GM12878 (cell line): ENCODE measurements at regions not wholly inside any gene's neighbourhood (a gene's known extent, or its start where the extent isn't known, plus 50 kb on each side); places are given as distances from the start of the nearest gene placed in this dataset.

Experiments
- ATAC-seq: fragments of 200-7000 bp; cut with Tn5 transposase; 3 replicates; pipeline ENCODE4 v1.9.1; 2020; ENCODE audit warnings: mild to moderate bottlenecking, moderate library complexity
- BruUV-seq: library from RNA; stranded (reverse); fragments of 400-500 nt; replicated peaks from 2 replicates; lab custom pipeline; 2021; lab: Mats Ljungman, UMichigan
- CTCF ChIA-PET: fragments of 300-600 bp; sonication (Branson Sonifier 250); formaldehyde crosslinking; extraction: SDS; loops from one replicate; lab custom pipeline; 2021; ENCODE audit warnings: inconsistent platforms; lab: Yijun Ruan, JAX
- POLR2A ChIA-PET: fragments of 350-600 bp; formaldehyde crosslinking; extraction: SDS; loops from one replicate; lab custom pipeline; 2021; ENCODE audit warnings: inconsistent platforms; lab: Charles Lee
- RAD21 ChIA-PET: fragments of 300-600 bp; sonication (Branson Sonifier 250); formaldehyde crosslinking; loops from one replicate; lab custom pipeline; 2023; ENCODE audit warnings: antibody characterized with exemption; ENCODE audit not compliant: unreplicated experiment; lab: Charles Lee
- SMC1A ChIA-PET: fragments of 300-600 bp; sonication (Branson Sonifier 250); formaldehyde crosslinking; loops from one replicate; lab custom pipeline; 2023; ENCODE audit not compliant: unreplicated experiment, uncharacterized antibody; lab: Charles Lee
- DNase-seq: peaks from one replicate; pipeline ENCODE4 v3.0.0-alpha.2; 2011; ENCODE audit warnings: low read depth, low spot score
- FAIRE-seq: peaks from 3 replicates; lab custom pipeline; 2011; peaks lifted over from hg19 to GRCh38; lab: Jason Lieb, UNC
- H2AFZ ChIP-seq: 2 replicates; pipeline ENCODE4 v1.6.0; 2011; ENCODE audit warnings: low read depth, low read length, control low read depth; ENCODE audit not compliant: control insufficient read depth
- H3K27ac ChIP-seq: 2 replicates; pipeline ENCODE4 v1.5.1; 2011; ENCODE audit warnings: control low read depth; ENCODE audit not compliant: control insufficient read depth, insufficient read depth
- H3K27me3 ChIP-seq, 2 experiments: replicated peaks in 1 of 2; 2 replicates each; pipeline versions ENCODE4 v1.6.0 to v1.6.1; 2011; ENCODE audit warnings: low read length in 1 of 2; ENCODE audit not compliant: control insufficient read depth in 2 of 2, insufficient read depth in 2 of 2
- H3K36me3 ChIP-seq, 2 experiments: 2 replicates each; pipeline ENCODE4 v1.5.1; 2011; ENCODE audit warnings: low read length in 1 of 2; ENCODE audit not compliant: control insufficient read depth in 2 of 2, insufficient read depth in 2 of 2
- H3K4me1 ChIP-seq: 2 replicates; pipeline ENCODE4 v1.6.1; 2011; ENCODE audit warnings: mild to moderate bottlenecking, low read length, moderate library complexity, mixed read lengths; ENCODE audit not compliant: control insufficient read depth, insufficient read depth
- H3K4me2 ChIP-seq: 2 replicates; pipeline ENCODE4 v1.6.0; 2011; ENCODE audit warnings: control low read depth; ENCODE audit not compliant: control insufficient read depth, insufficient read depth
- H3K4me3 ChIP-seq: fragments of 200-600 bp; sonication (generic); 2 replicates; pipeline ENCODE4 v1.5.1; 2016
- H3K79me2 ChIP-seq: 2 replicates; pipeline ENCODE4 v1.6.0; 2011; ENCODE audit warnings: low read length; ENCODE audit not compliant: control insufficient read depth, insufficient read depth
- H3K9ac ChIP-seq: 2 replicates; pipeline ENCODE4 v1.8.0; 2011; ENCODE audit warnings: low read length, control low read depth, mixed read lengths; ENCODE audit not compliant: control insufficient read depth, insufficient read depth
- H3K9me3 ChIP-seq: replicated peaks from 3 replicates; pipeline ENCODE4 v1.5.1; 2011; ENCODE audit warnings: mild to moderate bottlenecking, low read length; ENCODE audit not compliant: control insufficient read depth, insufficient read depth
- H4K20me1 ChIP-seq: 2 replicates; pipeline ENCODE4 v1.6.0; 2011; ENCODE audit not compliant: control insufficient read depth, insufficient read depth
- CTCF ChIP-seq, 3 experiments: IDR thresholded peaks in 2 of 3; conservative IDR thresholded peaks in 1 of 3; 2 replicates each; pipeline ENCODE4 v1.5.1; 2011; ENCODE audit warnings: low read depth in 3 of 3, low read length in 3 of 3, mild to moderate bottlenecking in 3 of 3, control low read depth in 2 of 3, moderate library complexity in 2 of 3, inconsistent platforms in 1 of 3, mixed read lengths in 1 of 3; ENCODE audit not compliant: control insufficient read depth in 2 of 3, insufficient read depth in 1 of 3; ENCODE audit errors: extremely low read depth in 1 of 3
- E2F8 ChIP-seq: fragments of 450-650 bp; IDR thresholded peaks from 2 replicates; pipeline ENCODE4 v1.6.1; 2018; ENCODE audit warnings: mild to moderate bottlenecking, low read depth, moderate library complexity; ENCODE audit not compliant: partially characterized antibody
- ELK1 ChIP-seq: IDR thresholded peaks from 2 replicates; pipeline ENCODE4 v1.6.1; 2012; ENCODE audit warnings: low read depth, low read length, improper control_type of control experiment
- MEF2B ChIP-seq: fragments of 450-650 bp; IDR thresholded peaks from 2 replicates; pipeline ENCODE4 v1.6.1; 2018; ENCODE audit warnings: mild to moderate bottlenecking, moderate library complexity; ENCODE audit not compliant: partially characterized antibody, poor library complexity, severe bottlenecking
- MXI1 ChIP-seq: fragments of 150-350 bp; IDR thresholded peaks from 2 replicates; pipeline ENCODE4 v1.6.1; 2011; ENCODE audit warnings: low read depth, mild to moderate bottlenecking, inconsistent platforms, low read length, improper control_type of control experiment
- SKIL ChIP-seq: fragments of 450-650 bp; IDR thresholded peaks from 2 replicates; pipeline ENCODE4 v1.6.1; 2017; ENCODE audit warnings: mild to moderate bottlenecking, low read depth, inconsistent platforms; ENCODE audit not compliant: poor library complexity, severe bottlenecking
- SMAD5 ChIP-seq: IDR thresholded peaks from 2 replicates; pipeline ENCODE4 v1.6.1; 2016; ENCODE audit warnings: antibody characterized with exemption, low read depth
- TBL1XR1 ChIP-seq: IDR thresholded peaks from 2 replicates; pipeline ENCODE4 v1.6.1; 2012; ENCODE audit warnings: low read depth, low read length, improper control_type of control experiment
- WGBS: methylation state at CpG from one replicate; pipeline ENCODE4 v1.1.6; 2016; ENCODE audit warnings: low lambda C conversion rate; ENCODE audit not compliant: insufficient replicate concordance, insufficient coverage; ENCODE audit errors: missing lambda C conversion rate; 5-methylcytosine and 5-hydroxymethylcytosine counted together
- in situ Hi-C: fragments of 300-500 bp; cut with MboI; formaldehyde crosslinking; loops from 9 replicates; pipeline ENCODE4 v1.14.3; 2018; ENCODE audit warnings: mixed read lengths
- intact Hi-C: fragments of 100-400 bp; cut with micrococcal nuclease; formaldehyde crosslinking; loops from one replicate; pipeline ENCODE4 v1.14.2; 2022; ENCODE audit not compliant: unreplicated experiment

GRCh38 chr1:224051086-224051406 is 62.9 kb upstream of the FBXO28 start:
- Histone ChIP-seq H3K27ac (no peak overlapping the region), H3K9ac (no peak overlapping the region), H4K20me1 (no peaks in the 10 kb centered on the region), H3K79me2 (no peaks in the 10 kb centered on the region), H2AFZ (no peak overlapping the region), H3K4me1 (no peaks in the 10 kb centered on the region), H3K27me3 (no peaks in the 10 kb centered on the region), H3K36me3 (no peaks in the 10 kb centered on the region), H3K4me2 (no peak overlapping the region), H3K9me3 (no peaks in the 10 kb centered on the region; the same call in 2 of the 3 replicates), H3K4me3 (no peak overlapping the region)
- no peak for TF ChIP-seq E2F8
- TF ChIP-seq MEF2B: peak; percentile 25
- CTCF ChIA-PET: interaction anchor here (0.6 to 4.5 kb wide), 32 partner anchors 8 to 872 kb away, joined by 3 to 31 read pairs (median 4); partner anchors contain the start of gene NVL
- in situ Hi-C loops (loop anchor here (5.0 kb wide), 1 partner anchor 359 kb away; no protein-coding TSS in a partner anchor), intact Hi-C loops (no loop called here)
- DNase-seq (no peak), ATAC-seq (no peak), FAIRE-seq (no peak)
- RAD21 ChIA-PET: interaction anchor here (0.6 to 2.2 kb wide), 8 partner anchors 56 to 406 kb away, joined by 3 to 7 read pairs (median 3); no protein-coding TSS in a partner anchor
- BruUV-seq: no TSS peak
- POLR2A ChIA-PET: interaction anchor here (0.6 to 0.7 kb wide), 2 partner anchors 192 to 220 kb away, joined by 3 to 6 read pairs; no protein-coding TSS in a partner anchor
- SMC1A ChIA-PET: interaction anchor here (1.0 to 3.8 kb wide), 10 partner anchors 9 to 353 kb away, joined by 3 to 14 read pairs (median 5); no protein-coding TSS in a partner anchor

- BruUV-seq: no TSS peak
- ChIA-PET POLR2A (interaction anchor here (0.5 to 0.6 kb wide), 2 partner anchors 350 to 379 kb away, joined by 3 read pairs; no protein-coding TSS in a partner anchor), CTCF (interaction anchor here (0.6 to 1.4 kb wide), 3 partner anchors 20 to 349 kb away, joined by 3 to 6 read pairs (median 3); no protein-coding TSS in a partner anchor)
- TF ChIP-seq TBL1XR1 (no peak), SMAD5 (no peak), CTCF (IDR thresholded peaks at IDR 0.05 in 2 of 3, conservative IDR thresholded peaks at IDR 0.05 in 1 of 3; ENCODE audit: control insufficient read depth in 2 of 3, extremely low read depth in 1 of 3, insufficient read depth in 1 of 3, low read depth in 3 of 3, low read length in 3 of 3) (no peak), MXI1 (no peak), ELK1 (no peak), SKIL (no peak)
These were observed 66.4 kb upstream of the FBXO28 start for GRCh38 chr1:224047538-224047937.

More at GRCh38 chr1:224047538-224047937, 66.4 kb upstream of the FBXO28 start:
- Histone ChIP-seq H3K27me3 (no peaks in the 10 kb centered on the region), H3K9ac (no peak overlapping the region), H3K4me1 (no peaks in the 10 kb centered on the region), H3K9me3 (no peaks in the 10 kb centered on the region), H2AFZ (no peak overlapping the region), H3K4me2 (no peak overlapping the region), H3K4me3 (no peak overlapping the region), H3K79me2 (no peaks in the 10 kb centered on the region), H3K27ac (no peak overlapping the region), H4K20me1 (no peaks in the 10 kb centered on the region), H3K36me3 (no peaks in the 10 kb centered on the region)
- intact Hi-C loops (no loop called here), in situ Hi-C loops (no loop called here)
- ChIA-PET SMC1A (no interaction called here), RAD21 (interaction anchor here (0.7 kb wide), 1 partner anchor 310 kb away, joined by 3 read pairs; no protein-coding TSS in a partner anchor)
- ATAC-seq (no peak), DNase-seq (no peak), FAIRE-seq (no peak)
- 50% methylated on average over 2 of the region's 2 CpGs for WGBS
